ENCODE measurements at regions not wholly inside any gene's neighbourhood (a gene's known extent, or its start where the extent isn't known, plus 50 kb on each side); places are given as distances from the start of the nearest gene placed in this dataset.
"Not testable (repeated sequence)": the region's sequence is repeated elsewhere in the genome, so short reads cannot be mapped to it uniquely, and the experiment has no call there.

DNA sequence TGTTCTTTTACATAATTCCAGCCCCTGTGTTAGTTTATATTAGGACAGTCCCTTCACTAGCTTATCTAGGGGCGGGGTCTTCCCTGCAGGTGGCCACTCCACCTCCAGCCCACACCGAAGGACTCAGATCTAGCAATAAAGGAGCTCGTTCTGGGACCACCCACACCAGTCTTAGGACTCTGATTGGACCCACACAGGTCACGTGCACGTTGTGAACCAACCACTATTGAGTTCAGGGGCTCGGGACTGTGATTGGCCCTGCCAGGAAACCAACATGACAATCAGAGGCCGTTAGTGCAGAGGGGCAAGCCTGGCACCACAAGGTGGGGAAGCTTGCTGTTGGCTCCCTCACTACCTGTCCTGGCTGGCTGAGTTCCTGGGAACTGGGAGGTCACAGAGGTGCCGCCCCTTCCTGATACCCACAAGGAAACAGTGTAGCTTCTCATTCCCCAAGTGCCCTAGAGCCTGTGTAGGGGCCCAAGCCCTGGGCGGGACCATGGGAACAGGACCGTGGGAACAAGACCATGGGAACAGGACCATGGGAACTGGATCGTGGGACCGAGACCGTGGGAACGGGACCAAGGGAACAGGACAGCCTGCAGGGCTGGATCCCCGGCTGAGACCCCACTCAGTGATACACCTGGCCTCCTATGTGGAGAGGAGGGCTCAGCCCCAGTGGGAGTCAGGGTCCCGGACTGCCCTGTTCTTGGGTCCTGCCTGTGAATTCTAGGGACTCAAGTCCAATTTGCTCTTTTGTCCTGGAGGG, 297.8 kb downstream of the ADGRD1 start:
- ATAC-seq = no peak
- H3K27ac Mint-ChIP-seq = no peak overlapping the region
- DNase-seq (ENCODE audit: low spot score in 2 of 2) = no peak
- no peaks in the 10 kb centered on the region for H3K36me3 Mint-ChIP-seq
- no peaks in the 10 kb centered on the region for H3K9me3 Mint-ChIP-seq

GRCh38 chr12:131253376-131254026, 299.8 kb downstream of the ADGRD1 start:
- Mint-ChIP-seq H3K27ac (no peak overlapping the region), H3K9me3 (no peaks in the 10 kb centered on the region), H3K36me3 (no peaks in the 10 kb centered on the region)
- DNase-seq (ENCODE audit: low spot score in 2 of 2) (no peak), ATAC-seq (no peak)

DNA sequence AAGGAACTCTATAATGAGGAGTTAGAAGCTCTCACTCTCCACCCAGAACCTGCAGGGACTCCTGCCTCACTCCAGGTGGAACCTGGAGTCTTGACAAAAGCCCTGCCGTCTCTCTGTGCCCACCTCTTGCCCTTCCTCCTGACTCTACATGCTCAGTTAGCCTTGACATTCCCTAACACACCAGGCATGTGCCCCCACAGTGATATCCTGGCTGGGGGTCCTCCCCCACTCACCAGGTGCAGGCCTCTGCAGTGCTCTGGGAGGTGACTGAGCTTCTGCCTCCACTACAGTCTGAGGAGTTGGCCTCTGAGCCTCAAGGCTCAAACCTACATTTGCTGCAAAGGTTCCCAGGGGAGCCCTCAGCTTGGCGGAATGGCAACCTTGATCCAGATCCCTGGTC, 300.7 kb downstream of the ADGRD1 start:
- ATAC-seq = no peak
- Mint-ChIP-seq H3K36me3 (no peaks in the 10 kb centered on the region), H3K27ac (peak overlapping the region in 1 of 2 donors; percentile 19), H3K9me3 (peaks cover 0 to 4% of the 10 kb centered on the region in 2 donors)
- no peak for DNase-seq (ENCODE audit: low spot score in 2 of 2)

DNA sequence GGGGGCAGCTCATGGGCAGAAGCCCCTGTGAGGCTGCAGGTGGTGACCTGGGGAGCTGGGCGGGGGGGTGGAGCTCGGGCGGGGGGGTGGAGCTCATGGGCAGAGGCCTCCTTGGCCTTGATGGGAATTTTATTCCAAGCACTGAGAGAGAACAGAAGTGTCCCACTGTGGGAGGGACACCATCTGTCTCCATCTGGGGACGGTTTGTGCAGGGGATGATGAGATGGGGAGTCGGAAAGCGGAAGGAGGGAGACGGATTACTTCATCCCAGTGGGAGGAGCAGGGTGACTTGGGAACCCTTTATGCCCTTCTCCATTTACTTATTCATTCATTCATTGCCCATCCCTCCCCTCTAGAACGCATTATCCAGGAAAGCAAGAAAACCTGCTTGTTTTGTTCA, 304.7 kb downstream of the ADGRD1 start:
- Mint-ChIP-seq H3K36me3 (no peaks in the 10 kb centered on the region), H3K27ac (no peak overlapping the region), H3K9me3 (peaks cover 0 to 4% of the 10 kb centered on the region in 2 donors)
- DNase-seq (ENCODE audit: low spot score in 2 of 2) (no peak), ATAC-seq (no peak)

GRCh38 chr12:131260251-131260905, 306.7 kb downstream of the ADGRD1 start:
- Mint-ChIP-seq H3K36me3 (no peaks in the 10 kb centered on the region), H3K27ac (no peak overlapping the region), H3K9me3 (peaks cover 0 to 4% of the 10 kb centered on the region in 2 donors)
- no peak for ATAC-seq
- no peak for DNase-seq (ENCODE audit: low spot score in 2 of 2)

GRCh38 chr12:131260954-131261353, 307.2 kb downstream of the ADGRD1 start:
- ATAC-seq (no peak), DNase-seq (ENCODE audit: low spot score in 2 of 2) (no peak)
- no peaks in the 10 kb centered on the region for H3K36me3 Mint-ChIP-seq
- no peak overlapping the region for H3K27ac Mint-ChIP-seq
- H3K9me3 Mint-ChIP-seq = peaks cover 0 to 4% of the 10 kb centered on the region in 2 donors

GRCh38 chr12:131261906-131262305, 308.2 kb downstream of the ADGRD1 start:
- H3K36me3 Mint-ChIP-seq = no peaks in the 10 kb centered on the region
- DNase-seq (ENCODE audit: low spot score in 2 of 2) (no peak), ATAC-seq (no peak)
- H3K27ac Mint-ChIP-seq = no peak overlapping the region
- H3K9me3 Mint-ChIP-seq = peaks cover 0 to 4% of the 10 kb centered on the region in 2 donors

DNA sequence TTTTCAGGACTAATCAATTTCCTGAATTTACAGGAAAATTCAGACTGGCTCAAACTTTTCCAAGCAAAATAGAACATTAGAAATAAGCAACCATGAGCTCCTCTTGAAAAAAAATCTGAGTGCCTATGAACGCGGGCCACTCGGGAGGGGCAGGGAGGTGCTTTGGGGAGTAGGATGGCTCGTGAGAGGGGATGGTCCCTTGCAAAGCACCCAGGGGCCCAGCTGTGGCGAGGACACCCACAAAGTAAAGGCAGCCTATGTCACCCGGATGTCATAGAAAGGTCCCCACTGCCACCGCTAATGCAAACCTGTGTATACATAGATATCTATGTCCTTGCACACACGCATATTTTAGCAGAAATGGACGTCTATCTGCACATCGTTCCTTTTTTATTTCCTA, 309.9 kb downstream of the ADGRD1 start:
- Mint-ChIP-seq H3K9me3 (peaks cover 0 to 3% of the 10 kb centered on the region in 2 donors), H3K27ac (no peak overlapping the region), H3K36me3 (no peaks in the 10 kb centered on the region)
- DNase-seq (ENCODE audit: low spot score in 2 of 2) (no peak), ATAC-seq (no peak)

GRCh38 chr12:131264635-131265034, 310.9 kb downstream of the ADGRD1 start:
- H3K9me3 Mint-ChIP-seq = no peaks in the 10 kb centered on the region
- no peaks in the 10 kb centered on the region for H3K36me3 Mint-ChIP-seq
- no peak for ATAC-seq
- no peak for DNase-seq (ENCODE audit: low spot score in 2 of 2)
- no peak overlapping the region for H3K27ac Mint-ChIP-seq

- ATAC-seq (no peak), DNase-seq (ENCODE audit: low spot score in 2 of 2) (no peak)
- Mint-ChIP-seq H3K27ac (peak overlapping the region in 1 of 2 donors; percentile 31), H3K36me3 (no peaks in the 10 kb centered on the region), H3K9me3 (no peaks in the 10 kb centered on the region)
Observed at GRCh38 chr12:131266591-131267467, 313.1 kb downstream of the ADGRD1 start.

DNA sequence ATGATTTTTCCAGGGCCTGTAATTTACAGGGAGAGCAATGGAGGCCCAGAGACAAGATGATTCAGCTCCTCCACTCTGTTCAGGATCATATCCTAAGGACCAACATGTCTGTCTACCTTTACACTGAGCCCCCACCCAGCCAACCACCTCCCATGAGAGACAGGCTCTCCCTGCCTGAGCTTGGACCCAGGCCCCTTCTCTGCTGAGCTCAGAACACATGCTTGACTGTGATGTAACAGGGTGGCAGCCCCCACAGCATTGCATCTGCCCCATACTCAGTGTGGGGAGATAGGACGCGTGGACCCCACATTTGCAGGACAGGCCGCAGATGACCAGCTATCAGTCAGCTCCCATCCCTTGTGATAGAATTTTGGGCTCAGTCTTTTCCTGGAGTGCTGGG, 313.9 kb downstream of the ADGRD1 start:
- ATAC-seq (no peak), DNase-seq (ENCODE audit: low spot score in 2 of 2) (no peak)
- Mint-ChIP-seq H3K36me3 (no peaks in the 10 kb centered on the region), H3K27ac (peak overlapping the region; percentile 31 to 32), H3K9me3 (no peaks in the 10 kb centered on the region)

DNA sequence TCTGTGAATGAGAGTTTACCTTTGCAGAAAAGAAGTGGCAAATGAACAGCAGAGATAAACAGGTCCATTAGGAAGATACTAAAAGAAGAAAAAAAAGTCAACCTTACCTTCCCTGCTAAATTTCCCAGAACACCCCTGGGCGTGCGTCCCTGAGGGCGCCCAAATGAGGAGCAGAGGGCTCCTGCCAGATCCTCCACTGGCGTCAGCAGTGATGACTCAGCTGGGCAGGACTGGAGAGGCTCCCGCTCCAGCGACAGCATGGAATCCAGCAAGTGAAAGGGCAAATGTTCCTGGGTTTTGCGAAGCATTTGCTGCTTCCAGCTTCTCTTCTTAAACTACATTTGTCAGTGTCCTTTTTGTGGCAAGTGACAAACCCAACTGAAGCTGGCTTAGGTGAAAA, 314.4 kb downstream of the ADGRD1 start:
- not testable (repeated sequence) for H3K9me3 Mint-ChIP-seq; ATAC-seq; H3K36me3 Mint-ChIP-seq; DNase-seq (ENCODE audit: low spot score in 2 of 2); H3K27ac Mint-ChIP-seq

DNA sequence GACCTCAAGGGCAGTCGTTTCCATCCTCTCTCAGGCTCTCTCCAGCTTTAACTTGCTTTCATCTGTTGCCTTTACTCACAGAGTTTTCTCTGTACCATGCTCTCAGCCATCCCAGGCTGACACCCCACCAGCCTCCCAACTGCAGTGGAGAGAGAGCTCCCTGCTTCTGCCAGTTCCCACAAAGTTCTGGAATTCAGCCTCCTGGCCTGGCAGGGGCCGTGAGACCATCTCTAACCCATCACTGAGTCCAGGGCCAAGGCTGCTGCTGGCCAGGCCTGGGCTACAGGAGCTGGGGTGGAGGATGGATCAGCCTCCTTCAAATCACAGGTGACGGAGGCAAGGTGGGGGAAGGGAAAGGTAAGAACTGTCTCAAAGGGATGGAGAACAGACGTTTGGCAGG, 314.9 kb downstream of the ADGRD1 start:
- not testable (repeated sequence) for H3K9me3 Mint-ChIP-seq

DNA sequence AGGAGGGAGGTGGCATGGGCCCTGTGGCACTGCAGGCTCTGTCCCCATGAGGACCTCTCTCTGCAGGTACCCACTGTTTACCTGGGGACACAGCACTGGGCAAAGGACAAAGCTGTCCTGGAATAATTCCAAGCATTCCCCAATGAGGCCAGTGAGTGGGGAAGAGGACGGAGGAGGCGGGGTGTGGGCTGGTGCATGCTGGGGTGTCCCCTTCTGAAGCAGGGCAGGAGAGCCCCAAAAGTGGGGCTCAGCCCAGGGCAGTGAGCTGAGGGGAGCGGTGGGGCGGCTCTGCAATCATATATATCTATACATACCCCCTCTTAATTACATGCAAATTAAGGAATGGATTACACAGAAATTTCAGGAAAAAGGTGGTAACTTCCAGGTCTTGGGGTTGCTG, 315.8 kb downstream of the ADGRD1 start:
- DNase-seq (ENCODE audit: low spot score in 2 of 2) (no peak), ATAC-seq (no peak)
- Mint-ChIP-seq H3K27ac (no peak overlapping the region), H3K36me3 (no peaks in the 10 kb centered on the region), H3K9me3 (no peaks in the 10 kb centered on the region)

More for the DNA sequence above, 314.9 kb downstream of the ADGRD1 start:
- not testable (repeated sequence) for DNase-seq (ENCODE audit: low spot score in 2 of 2); ATAC-seq; H3K36me3 Mint-ChIP-seq; H3K27ac Mint-ChIP-seq

DNA sequence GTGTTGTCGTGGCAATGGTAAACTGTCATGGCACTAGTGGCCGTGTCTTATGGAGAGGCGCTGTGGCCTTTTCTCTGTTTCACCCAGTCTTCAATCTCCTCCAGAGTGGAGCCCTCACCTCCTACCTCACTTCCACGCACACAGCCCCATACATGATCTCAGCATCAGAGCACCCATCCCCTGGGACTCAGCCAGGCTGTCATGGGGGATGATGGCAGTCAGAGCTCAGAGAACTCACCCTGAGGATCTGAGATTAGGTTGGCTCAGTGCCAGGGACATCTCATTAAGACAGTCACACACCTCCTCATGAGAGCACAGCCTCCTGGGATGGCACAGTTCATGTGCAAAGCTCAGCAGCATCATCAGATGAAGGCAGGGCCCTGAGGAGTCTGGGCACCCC, 316.3 kb downstream of the ADGRD1 start:
- H3K36me3 Mint-ChIP-seq; ATAC-seq; H3K27ac Mint-ChIP-seq; H3K9me3 Mint-ChIP-seq; DNase-seq (ENCODE audit: low spot score in 2 of 2): not testable (repeated sequence)

- ATAC-seq (no peak), DNase-seq (ENCODE audit: low spot score in 2 of 2) (no peak)
- Mint-ChIP-seq H3K27ac (no peak overlapping the region), H3K36me3 (no peaks in the 10 kb centered on the region), H3K9me3 (no peaks in the 10 kb centered on the region)
Observed at GRCh38 chr12:131271724-131272123, 318.0 kb downstream of the ADGRD1 start.
